ENCODE measurements at regions not wholly inside any gene's neighbourhood (a gene's known extent, or its start where the extent isn't known, plus 50 kb on each side); places are given as distances from the start of the nearest gene placed in this dataset.

DNA sequence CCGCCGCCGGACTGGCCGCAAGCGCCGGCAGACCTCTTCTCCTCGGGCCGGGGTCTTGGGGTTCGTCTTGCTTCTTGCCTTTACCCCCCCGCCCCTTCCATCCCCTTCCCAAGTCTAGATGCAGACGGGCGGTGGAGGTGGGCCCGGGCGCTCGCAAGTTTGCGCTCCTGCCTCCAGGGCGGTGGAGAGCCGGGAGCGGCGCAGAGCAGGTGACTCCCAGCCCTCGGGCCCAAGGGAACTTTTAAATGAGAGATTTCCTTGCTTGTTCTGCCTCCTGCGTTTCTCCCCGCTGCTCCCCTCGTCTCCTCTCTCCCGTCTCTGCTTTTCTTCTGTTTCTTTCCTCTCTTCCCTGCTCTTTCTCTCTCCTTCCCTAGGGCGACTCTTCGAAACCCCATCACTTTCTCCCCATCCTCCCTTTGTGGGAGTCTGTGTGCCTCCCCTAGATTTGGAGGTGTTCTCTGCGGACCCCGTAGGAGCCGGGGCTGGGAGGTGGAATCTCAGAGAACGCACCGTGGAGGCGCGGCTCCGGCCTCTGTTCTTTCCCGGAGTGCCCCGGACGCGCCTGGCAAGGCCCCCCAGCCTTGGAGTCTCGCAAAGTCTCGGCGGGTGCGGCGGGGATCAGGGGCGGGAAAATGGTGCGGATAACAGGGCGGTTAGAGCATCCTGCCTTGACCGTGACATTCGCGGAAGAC is 114.7 kb upstream of the MYL2 start:
- no peak for DNase-seq

DNA sequence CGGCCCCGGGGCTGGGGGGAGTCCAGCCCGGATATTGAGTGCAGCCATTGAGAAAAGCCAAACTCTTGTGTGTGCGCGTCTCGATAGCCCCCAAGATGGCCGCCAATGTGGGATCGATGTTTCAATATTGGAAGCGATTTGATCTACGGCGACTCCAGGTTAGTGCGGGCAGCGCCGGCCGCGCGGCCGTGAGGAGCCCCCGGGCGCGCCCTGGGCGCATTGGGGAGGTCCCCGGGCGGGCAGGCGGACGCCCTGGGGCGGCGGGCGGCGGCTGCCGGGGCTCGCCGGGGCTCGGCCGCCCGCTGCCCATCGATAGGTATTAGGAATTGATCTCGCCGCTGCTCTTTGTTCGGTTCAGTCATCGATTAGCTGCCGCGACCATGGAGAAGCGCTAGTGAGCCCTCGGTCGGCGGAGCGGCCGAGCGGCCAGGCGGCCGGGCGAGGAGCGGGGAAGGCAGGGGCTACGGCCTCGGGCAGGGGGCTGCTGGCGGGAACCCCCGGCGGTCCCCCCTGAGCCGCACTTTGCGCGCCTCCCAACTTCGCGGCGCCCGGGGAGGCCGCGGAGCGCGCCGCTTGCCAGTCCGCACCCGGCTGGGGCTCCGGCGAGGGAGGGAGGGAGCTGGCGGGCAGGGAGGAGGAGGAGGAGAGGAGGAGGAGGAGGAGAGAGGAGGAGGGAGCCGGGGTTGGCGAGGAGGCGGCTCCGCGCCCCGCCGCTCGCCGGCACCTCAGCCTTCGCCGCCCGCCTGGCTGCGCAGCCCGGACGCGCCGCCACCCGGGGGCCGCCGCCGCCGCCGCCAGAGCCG is 113.9 kb upstream of the MYL2 start, which contains the start of gene CUX2:
TSS of gene CUX2 (plus strand) at position 83 of the 803 bp plus-strand sequence.
- DNase-seq: no peak

DNA sequence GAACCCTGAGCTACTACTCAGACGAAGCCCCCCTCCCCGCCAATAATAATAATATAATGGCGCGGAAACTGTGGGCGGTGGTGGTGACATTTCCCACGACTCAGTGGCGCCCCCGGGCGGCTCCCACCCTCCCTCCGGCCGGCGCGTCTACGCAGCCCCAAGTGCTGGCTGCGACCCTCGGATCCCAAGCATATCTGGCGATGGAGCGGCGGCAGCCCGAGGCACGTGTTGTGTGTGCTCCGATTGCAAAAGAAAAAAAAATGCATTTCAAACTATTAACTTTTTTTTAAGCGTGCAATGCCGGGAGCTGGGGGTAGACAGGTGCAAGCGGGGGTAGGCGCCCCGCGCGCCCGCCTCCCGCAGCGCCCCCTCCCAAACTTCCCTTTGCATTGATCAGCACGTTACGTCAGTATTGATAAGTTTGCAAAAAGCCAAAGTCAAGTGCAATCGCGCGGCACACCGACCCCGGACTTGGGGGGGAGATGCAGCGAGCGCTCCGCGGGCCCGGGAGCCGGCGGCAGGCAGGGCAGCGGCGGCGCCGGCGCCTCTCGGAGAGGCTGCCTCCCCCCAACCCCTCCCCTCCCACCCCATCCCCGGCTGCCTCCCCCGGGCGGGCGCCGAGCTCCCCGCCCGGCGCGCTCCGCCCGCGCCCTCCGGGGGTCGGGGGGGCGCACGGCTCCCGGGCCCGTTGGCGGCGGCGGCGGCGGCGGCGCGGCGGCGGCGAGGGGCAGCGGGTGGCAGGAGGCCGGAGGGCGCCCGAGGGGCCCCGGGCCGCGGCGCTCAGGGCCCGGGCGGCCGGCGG is 113.1 kb upstream of the MYL2 start:
- DNase-seq: no peak

DNA sequence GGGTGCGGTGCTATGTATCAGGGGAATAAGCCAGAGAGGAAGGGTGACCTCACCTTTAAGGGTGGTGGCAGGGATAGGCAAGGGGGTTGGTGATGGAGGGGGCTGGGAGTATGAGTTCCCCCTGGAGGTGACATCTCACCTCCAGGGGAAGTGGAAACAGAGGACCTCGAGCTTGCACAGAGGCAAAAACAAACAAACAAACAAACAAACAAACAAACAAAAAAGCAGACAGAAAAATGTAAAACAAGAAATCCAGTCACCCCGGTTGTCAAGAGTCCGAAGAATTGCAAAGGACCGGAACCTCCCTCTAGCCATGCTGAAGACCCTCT is 112.2 kb upstream of the MYL2 start:
- DNase-seq: no peak

DNA sequence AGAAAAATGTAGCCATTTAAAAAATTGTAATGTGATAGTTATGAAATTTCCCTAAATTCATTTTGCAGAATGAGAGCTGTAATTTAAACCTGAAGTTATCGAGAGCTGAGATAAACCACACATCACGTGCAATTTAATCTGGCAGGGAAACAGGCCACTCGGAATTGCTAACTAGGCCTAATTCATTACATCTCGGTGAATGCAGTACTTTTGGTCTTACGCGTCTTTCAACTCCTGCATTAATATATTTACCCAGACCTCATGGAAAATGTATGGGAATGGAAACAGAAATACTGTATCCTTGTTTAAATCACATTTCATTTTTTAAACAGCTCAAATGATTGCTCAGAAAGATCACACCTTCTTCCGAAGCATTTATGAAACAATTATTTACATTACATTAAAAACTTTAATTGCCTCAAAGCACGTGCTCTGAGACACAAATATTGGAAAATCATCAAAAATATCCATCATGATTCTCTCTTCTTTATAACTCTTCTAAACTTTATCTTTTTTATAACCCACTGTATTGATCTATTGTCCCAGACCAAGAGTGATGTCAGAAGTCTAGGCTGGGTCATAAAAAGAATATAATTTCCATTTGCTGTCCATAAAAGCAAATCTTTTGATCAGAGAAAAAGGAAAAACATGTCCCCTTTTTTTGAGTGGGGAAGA is 111.7 kb upstream of the MYL2 start:
- no peak for DNase-seq

DNA sequence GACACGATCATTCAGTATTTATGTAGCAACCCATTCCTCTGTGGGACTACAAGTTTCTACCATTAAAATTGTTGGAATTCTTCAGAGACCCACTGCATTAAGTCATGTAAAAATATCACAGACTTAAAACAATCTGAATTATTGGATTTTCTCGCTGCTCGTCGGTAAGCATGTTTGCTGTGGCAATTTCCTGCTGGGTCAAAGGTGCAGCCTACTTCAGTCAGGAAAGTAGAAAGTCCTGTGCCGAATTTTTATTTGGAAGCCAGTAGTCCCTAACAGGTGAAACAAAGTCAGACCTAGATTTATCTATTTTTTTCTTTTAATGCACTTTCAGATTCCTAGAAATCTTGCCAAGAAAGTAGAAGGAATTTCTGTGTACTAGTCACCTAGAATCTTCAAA is 110.4 kb upstream of the MYL2 start:
- no peak for DNase-seq

DNA sequence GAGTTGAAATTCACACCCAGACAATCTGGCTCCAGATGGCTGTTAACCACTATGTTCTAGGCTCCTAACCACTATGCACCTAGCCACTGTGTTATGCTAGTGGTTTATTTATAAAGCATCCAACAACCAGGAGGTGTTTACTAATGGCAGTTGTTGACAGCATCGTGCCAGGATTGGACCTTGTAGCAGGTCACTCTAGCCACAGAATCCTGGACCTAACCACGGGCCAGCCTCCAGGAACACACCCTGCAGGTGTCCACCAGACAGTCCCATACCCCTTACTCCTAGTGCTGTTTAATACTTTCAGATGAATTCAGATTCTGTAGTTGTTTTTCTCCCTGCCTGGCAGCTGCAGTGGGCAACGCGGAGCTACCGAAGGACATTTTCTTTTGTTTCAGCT is 109.4 kb upstream of the MYL2 start:
- DNase-seq: no peak

DNA sequence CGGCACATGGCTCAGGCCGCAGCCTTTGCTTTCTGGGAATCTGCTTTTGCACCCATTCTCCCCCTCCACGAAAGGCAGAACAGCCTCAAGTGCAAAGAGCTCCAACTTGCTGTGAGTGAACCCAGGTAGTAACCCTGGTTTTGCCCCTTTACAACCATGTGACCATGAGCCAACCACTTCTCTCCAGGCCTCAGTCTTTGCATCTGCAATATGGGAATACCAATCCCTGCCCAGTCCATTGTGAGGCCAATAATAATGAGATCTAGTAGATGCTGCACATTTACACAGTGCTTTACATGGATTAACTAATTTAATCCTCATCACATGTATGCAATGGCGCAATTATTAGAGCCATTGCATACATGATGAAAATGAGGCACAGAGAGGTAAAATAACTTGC is 108.9 kb upstream of the MYL2 start:
- DNase-seq: no peak

DNA sequence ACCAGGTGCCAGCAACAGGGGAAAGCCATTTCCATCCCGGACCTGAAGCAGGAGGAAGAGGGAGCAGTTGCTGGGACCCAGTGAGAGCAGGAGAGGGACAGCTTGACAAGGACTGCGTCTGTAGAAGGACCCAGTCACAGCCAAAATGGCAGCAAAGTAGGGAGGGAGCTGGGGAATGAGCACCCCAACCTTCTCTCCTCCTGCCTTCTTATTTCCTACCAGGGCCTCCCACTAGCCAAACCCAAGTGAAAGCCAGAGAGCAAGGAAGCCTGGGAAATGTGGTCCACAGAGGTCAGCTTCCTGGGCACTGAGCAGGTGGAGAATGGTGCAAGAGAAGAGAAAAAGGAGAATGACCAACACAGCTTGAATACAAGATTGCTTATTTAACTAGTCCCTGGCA is 108.5 kb upstream of the MYL2 start:
- DNase-seq: no peak

DNA sequence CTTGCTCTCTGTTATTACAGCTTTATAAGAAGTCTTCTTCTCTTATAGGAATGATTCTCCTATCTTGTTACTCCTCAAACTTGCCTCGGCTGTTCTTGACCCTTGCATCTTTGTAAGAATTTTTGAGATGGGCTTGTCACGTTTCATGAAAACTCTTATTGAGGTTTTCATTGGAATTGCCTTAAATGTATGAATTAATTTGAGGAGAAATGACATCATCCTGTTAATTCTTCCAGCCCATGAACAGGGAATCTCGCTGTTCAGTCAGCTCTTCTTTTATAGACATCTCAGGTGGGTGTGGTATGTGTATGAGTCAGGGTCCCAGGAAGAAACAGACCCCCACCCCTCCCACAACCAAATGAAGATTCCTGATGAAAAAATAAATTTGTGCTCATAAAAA is 107.1 kb upstream of the MYL2 start:
- DNase-seq: no peak

DNA sequence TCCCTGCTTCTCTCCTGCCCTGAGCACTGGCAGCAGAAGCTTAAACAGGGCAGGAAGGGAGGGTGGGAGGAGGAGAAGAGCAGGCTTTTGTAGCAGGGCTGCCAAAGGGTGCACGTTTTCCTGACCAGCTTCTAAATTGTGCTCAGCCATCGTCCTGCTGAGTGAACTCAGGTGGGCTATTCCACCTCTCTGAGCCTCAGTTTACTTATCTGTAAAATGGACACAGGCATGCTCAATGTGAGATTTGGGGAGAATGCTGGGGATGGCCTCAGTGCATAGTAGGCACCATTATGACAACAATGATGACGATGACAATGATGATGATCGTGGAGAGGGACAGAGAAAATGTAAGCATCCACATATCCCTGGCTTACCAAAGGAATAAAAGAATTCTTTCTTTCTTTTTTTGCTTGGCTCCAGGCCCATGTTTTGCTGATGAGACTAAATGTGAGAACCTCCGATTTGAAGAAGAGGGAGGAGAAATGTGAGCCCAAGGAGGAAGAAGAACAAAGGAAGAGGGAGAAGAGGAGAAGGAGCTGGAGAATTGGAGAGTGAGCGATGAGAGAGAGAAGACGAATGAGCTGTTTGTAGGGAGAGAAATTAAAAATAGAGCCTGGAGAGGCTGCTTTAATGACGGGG is 105.5 kb upstream of the MYL2 start:
- no peak for DNase-seq

DNA sequence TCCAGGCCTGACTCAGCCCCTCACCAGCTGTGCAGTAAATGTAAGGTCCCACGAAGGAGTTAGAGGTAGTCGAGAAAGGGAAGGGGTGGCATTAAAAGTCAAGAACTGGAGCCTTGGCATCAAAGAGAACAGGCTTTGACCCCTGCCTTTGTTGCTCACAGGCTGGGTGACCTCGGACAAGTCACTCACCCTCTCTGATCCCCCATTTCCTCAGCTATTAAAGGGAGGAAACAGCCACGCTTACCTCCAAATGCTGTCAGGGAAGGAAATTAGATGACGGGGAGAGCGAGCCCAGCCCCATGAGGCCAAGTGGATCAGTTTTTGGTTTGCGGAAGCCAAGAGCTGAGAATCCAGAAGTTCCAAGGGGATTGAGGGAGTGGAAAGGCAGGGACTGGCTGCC is 104.9 kb upstream of the MYL2 start:
- DNase-seq: no peak

DNA sequence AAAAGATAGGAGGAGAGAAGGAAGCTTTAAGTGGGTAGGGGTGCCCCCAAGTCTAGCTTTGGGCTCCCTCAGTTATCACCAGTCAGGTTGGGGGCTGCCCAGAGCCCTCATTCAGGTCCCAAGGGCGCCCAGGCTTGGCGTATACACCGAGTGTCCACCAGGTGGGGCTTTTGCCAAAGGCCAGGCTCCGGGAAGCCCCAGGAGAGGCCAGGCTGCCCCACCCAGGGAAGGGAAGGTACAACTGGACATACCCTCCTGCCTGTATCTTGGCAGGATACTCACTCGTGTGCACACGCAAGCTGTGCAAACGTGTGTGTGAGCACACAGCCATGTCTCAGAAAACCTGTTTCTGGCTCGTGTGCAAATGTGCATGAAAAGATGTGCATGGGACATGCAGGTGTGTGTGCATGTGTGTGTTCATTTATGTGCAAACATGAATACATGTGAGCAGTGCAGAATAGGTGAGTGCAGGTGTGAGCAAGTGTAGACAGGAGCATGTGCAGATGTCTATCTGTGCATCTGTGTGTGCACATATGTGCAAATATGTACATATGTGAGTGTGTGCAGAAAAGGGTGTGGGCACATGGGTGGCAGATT is 103.9 kb upstream of the MYL2 start:
- no peak for DNase-seq

DNA sequence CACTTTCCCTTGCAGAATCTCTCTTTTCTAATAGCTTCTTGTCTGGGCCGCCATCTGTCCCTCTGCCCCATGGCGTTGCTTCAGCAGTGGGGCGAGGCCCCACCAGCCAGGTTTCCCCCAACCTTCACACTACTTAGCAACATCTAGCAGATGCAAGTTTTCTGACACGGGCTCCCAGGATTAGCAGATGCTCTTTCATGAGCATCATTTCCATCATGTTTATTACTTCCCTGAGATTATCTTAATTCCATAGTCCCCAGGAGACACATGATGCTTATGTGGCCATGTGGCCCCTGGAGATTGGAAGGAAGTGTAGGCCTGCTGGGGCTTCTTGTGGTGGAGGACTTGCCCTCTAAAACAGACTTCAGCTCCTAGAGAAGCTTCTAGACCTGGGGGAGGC is 102.0 kb upstream of the MYL2 start:
- no peak for DNase-seq

DNA sequence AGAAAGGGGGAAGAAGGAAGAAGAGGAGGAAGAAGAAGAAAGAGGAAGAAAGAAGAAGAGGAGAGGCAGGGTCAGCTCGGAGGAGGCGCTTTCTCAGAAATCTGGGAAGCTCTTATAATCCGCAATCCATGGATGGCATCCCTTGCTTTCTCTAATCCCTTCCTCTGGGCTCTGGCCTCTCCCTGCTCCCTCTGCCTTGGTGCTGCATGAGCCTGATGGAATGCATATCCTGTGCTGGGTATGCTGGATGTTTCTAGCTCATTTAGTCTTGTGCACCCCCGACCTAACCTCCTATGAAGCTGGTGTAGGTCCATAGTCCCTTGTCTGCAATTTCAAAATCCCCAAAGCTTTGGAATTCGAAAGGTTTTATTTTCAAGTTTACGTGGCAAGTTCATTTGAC is 94.2 kb upstream of the MYL2 start:
- no peak for DNase-seq

DNA sequence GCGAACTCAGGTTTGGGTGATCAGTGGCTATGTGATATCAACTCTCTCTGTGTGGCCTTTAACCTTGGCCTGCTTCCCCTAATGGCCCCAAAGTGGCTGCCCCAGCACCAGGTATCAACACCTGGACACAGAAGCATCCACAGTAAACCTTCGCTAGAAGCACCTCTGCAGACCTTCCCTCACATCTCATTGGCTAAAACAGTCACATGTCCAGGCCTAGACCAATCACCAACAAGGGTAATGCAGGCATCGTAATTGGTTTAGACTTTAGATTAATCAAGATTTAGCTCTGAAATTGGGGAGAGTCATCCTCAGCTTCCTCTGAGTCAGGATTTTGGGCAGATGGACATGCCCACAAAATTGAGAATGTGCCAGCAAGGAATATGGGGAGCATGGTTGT is 92.5 kb upstream of the MYL2 start:
- no peak for DNase-seq

DNA sequence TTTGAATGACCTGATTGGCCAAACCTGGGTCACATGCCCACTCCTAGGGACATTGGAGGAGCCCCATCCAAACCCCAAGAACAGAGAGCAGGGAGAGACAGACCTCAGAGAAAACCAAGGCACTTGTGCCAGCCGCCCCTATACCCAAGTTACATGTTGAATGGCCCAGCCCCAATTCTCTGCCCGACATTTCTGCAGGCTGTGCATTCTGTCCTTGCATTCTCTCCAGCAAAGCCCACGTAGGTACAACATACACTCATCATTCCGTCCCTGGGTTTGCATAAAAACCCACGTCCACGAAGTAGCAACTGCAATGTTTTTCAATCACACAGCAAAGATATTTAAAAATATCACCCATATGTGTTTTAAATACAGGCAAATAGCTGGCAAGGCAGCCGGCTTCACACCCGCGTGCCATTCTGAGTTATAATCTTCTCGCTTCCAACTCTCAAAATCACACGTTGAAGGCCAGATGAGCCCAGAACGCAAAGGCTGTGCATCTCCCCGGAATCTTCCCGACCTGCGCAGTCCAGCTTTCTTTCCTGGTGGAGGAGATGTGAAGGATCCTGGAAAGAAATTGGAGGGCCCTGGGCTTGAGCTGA is 91.7 kb upstream of the MYL2 start:
- DNase-seq: no peak

DNA sequence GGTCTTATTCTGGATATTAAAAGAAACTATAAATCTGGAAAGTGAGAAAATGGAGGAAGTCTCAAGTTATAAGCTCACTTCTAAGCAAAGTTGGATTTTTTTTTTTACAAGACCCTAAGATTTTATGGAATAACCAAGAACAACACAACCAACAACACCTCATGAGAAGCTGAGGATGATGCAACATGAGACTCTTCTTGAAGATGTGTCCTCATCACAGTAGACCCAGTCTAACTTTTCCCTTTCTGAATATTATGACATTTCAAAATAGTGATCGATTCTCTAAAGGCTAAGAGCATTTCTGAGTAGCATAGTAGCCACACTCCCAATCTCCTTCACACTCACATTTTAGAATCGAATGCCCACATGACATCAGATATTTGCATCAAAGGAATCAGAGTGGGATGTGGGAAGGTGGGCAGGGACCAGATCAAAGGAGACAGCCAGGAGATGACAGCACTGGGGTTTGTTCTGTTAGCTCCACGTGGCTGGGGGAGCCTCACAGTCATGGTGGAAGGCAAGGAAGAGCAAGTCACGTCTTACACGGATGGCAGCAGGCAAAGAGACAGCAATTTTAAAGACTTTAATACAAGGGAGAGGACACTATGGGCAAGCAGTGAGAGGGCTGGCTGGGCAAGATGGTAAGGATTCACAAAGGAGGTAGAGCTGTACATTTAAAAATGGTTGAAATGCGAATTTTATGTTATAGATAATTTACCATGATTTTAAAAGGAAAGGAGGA is 90.7 kb upstream of the MYL2 start:
- DNase-seq: no peak

DNA sequence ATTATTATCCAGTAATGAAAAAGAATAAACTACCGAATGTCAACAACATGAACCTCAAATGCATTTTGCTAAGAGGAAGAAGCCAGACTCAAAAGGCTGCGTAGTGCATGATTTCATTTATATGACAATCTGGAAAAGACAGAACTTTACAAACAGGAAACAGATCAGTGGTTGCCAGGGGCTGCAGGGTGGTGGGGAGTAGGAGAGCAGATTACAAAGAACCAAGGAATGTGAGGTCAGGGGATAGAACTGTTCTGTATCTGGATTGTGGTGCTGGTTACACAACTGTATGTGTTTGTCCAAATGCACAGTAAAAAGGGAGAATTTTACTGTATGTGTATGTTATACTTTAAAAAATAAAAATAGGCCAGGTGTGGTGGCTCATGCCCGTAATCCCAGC is 89.7 kb upstream of the MYL2 start:
- no peak for DNase-seq

DNA sequence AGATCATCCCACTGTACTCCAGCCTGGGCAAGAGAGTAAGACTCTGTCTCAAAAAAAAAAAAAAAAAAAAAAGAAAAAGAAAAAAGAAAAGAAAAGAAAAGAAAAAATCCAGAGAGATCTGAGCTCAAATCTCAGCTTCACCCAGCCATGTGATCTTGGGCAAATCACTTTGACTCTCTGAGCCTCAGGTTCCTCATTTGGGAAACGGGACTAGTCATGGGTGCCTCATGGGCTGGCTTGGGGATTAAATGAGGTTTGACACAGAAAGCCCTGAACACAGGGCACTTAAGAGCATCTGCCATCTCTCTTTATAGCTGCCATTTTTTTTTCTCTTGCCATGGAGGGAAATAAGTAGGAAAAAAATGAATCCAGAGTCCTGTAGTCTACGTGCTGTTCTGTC is 86.2 kb upstream of the MYL2 start:
- DNase-seq: no peak

DNA sequence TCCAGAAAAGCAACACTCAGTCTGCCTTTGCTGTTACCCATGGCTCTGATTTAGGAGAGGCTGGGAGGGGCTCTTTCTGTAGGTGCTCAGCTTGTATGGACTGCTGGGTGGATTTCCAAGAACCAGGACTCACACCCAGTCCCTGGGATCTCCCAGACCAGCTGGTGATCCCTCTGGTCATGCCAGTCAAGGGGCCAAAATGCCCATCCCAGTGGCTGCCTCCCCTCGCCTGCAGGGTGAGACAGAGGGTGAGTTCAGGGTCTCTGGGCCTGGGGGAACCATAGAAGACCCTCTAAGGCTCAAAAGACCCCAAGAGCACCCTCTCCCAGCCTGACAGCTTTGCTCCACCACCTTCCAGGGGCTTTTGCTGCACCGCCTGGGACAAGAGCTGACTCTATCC is 78.6 kb upstream of the MYL2 start:
- no peak for DNase-seq
